Activated CD8-positive, alpha-beta memory T cell treated with anti-CD3 and anti-CD28 coated beads, Interleukin-2, amount 50 U/mL, for 24 hours (primary cell): ENCODE measurements at regions not wholly inside any gene's neighbourhood (a gene's known extent, or its start where the extent isn't known, plus 50 kb on each side); places are given as distances from the start of the nearest gene placed in this dataset.

Source experiments
- DNase-seq: peaks from one replicate; pipeline ENCODE4 v3.0.0-alpha.2; 2020; ENCODE audit errors: extremely low read depth

- DNase-seq = no peak
These were observed 239.6 kb upstream of the ADAMTS5 start for GRCh38 chr21:27206368-27206982.

- DNase-seq = no peak
These were observed 235.4 kb upstream of the ADAMTS5 start for GRCh38 chr21:27202301-27202700.

GRCh38 chr21:27201197-27201596 lies 234.3 kb upstream of the ADAMTS5 start:
- no peak for DNase-seq

- DNase-seq = no peak
These were observed 229.8 kb upstream of the ADAMTS5 start for GRCh38 chr21:27196651-27197050.

DNA sequence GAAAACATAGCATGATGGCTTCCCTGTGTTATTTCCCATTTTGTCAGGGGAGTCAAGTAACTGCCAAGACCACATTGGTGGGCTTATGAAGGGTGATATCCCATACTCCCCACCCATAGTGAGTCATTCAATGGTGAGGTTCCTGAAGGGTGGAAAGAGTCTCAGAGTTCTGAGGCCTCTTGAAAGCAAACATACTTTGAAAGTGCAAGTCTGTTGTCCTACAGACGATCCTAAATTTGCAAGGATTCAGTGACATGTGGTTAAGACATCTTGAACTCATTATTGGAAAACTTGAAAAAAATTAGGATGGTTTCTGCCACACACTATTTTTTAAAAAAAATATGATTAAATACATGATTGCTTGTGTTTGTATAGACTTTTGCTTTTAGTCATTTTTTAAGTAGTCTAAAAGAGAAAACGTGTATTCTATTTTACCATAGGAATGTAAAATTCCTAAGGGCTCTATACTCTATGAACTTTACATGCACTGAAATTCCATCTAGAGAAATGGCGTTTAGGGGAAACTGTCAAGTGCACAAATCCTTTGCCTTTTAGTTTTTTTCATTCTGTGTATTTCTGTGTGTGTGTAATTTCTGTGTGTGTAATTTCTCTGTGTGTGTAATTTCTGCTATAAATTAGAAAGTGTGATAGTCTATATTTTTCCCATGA lies 225.5 kb upstream of the ADAMTS5 start:
- DNase-seq = no peak

- DNase-seq = no peak
These were observed 223.7 kb upstream of the ADAMTS5 start for GRCh38 chr21:27190601-27191000.

GRCh38 chr21:27189870-27190269 lies 223.0 kb upstream of the ADAMTS5 start:
- no peak for DNase-seq

GRCh38 chr21:27173053-27173452 lies 206.2 kb upstream of the ADAMTS5 start:
- no peak for DNase-seq

- DNase-seq = no peak
These were observed 204.8 kb upstream of the ADAMTS5 start for GRCh38 chr21:27171707-27172106.

DNA sequence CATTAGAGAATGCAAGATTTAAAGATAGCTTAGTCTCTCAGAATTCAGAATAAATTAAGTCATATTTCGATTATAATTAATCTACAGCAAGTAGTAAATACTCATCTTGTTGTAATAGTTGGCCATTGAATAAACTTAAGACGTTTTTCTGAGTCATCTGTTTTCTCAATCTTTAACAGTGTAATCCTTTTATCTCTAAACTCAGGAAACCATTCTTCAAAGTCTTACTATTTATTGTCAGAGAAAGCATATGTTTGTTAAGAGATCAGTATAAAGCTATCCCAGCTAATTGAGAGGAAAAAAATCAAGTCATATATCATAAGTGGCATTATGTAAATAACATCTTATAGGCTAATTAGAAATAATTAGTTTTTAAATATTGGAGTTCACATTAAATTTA lies 201.2 kb upstream of the ADAMTS5 start:
- no peak for DNase-seq

GRCh38 chr21:27164208-27165177 lies 197.6 kb upstream of the ADAMTS5 start:
- no peak for DNase-seq

- no peak for DNase-seq
These were observed 192.1 kb upstream of the ADAMTS5 start for GRCh38 chr21:27158967-27159366.

GRCh38 chr21:27157097-27157496 lies 190.2 kb upstream of the ADAMTS5 start:
- no peak for DNase-seq

- no peak for DNase-seq
These were observed 189.8 kb upstream of the ADAMTS5 start for GRCh38 chr21:27156666-27157065.

GRCh38 chr21:27155130-27155500 lies 188.2 kb upstream of the ADAMTS5 start:
- DNase-seq = no peak

DNA sequence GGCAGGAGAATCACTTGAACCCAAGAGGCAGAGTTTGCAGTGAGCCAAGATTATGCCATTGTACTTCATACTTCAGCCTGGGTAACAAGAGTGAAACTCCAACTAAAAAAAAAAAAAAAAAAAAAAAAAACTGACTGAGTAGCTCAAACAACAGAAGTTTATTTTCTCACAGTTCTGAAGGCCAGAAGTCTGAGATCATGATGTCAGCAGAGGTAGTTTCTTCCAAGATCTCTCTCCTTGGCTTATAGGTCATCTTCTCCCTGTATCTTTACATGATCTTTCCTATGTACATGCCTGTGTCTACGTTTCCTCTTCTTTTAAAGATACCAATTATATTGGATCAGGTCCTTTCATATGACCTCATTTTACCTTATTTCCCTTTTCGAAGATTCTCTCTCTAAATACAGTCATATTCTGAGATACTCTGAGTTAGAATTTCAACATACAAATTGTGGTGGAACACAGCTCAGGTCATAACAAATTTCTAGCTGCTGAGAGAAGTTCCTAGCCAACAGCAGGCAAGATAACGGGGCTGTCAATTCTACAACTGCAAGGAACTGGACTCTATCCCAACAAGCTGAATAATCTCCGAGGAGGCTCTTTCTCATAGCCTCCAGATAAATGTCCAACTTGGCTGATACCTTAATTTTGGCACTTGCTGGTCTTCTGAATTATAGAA lies 187.7 kb upstream of the ADAMTS5 start:
- DNase-seq = no peak

DNA sequence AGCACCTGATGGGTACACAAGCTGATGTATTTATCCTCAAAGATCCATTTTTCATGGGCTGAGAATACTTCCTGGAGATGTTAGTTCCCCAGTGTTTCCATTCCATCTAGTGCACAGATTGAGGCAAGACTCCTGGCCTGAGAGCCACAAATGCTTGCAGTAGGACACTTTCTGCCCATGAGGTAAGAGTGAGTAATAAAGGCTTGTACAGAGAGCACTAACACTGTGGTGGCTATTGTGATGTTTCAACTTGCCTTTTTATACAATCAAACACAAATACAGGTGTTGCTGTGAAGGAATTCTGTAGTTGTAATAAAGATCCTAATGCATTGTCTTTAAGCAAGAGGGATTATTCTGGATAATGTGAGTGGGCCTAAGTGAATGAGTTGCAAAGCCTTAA lies 186.1 kb upstream of the ADAMTS5 start:
- DNase-seq = no peak

GRCh38 chr21:27149034-27149433 lies 182.1 kb upstream of the ADAMTS5 start:
- no peak for DNase-seq

GRCh38 chr21:27146268-27146667 lies 179.4 kb upstream of the ADAMTS5 start:
- no peak for DNase-seq

GRCh38 chr21:27145134-27145798 lies 178.4 kb upstream of the ADAMTS5 start:
- no peak for DNase-seq

GRCh38 chr21:27143476-27143875 lies 176.6 kb upstream of the ADAMTS5 start:
- DNase-seq = no peak

DNA sequence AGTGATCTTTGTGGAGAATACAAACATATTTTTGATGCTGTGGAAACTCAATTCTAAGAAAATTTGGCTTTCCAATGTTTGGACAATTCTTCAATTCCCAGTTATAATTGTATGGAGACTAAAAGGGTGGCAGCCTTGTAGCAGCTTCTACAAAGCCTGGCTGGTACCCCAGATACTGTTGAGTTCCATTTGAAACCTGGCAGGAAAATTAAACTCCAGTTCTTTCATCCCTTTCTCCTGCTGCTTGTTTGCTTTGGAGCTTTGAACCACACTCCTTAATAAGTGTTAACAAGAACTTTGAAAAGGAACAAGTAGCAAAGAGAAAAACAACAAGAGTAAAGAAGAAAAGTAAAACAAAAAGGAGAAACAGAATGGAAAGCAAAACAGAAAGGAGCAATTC lies 172.6 kb upstream of the ADAMTS5 start:
- DNase-seq = no peak
